ENCODE measurements at regions not wholly inside any gene's neighbourhood (a gene's known extent, or its start where the extent isn't known, plus 50 kb on each side); places are given as distances from the start of the nearest gene placed in this dataset.
"Not testable (repeated sequence)": the region's sequence is repeated elsewhere in the genome, so short reads cannot be mapped to it uniquely, and the experiment has no call there.

DNA sequence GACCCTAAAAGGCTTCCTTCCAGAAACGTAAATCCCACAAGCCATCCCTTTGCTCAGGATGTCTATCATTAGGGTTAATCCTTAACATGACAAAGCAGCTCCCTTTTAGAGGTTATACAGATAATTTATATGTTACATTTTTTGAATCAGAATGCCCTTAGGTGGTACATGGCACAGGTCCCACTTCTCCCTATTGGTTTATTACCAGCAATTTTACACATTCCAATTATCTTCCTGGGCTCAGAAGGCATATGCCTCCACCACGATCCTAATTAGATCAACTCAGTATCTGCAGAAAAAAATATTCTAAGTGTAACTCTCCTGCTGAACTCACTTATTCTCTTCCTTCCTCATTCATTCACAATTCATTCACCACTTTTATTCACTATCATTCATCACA, 507.0 kb upstream of the MAP2 start:
- H3K27ac ChIP-seq, result no peak overlapping the region
- H3K4me1 ChIP-seq, result no peaks in the 10 kb centered on the region
- no peaks in the 10 kb centered on the region for H3K36me3 ChIP-seq
- H3K9me3 ChIP-seq, result peaks cover 0 to 1% (median 0%) of the 10 kb centered on the region in 4 donors
- TF ChIP-seq, protein P1, sequence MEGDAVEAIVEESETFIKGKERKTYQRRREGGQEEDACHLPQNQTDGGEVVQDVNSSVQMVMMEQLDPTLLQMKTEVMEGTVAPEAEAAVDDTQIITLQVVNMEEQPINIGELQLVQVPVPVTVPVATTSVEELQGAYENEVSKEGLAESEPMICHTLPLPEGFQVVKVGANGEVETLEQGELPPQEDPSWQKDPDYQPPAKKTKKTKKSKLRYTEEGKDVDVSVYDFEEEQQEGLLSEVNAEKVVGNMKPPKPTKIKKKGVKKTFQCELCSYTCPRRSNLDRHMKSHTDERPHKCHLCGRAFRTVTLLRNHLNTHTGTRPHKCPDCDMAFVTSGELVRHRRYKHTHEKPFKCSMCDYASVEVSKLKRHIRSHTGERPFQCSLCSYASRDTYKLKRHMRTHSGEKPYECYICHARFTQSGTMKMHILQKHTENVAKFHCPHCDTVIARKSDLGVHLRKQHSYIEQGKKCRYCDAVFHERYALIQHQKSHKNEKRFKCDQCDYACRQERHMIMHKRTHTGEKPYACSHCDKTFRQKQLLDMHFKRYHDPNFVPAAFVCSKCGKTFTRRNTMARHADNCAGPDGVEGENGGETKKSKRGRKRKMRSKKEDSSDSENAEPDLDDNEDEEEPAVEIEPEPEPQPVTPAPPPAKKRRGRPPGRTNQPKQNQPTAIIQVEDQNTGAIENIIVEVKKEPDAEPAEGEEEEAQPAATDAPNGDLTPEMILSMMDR (IDR thresholded peaks at IDR 0.05), result no peak
- TF ChIP-seq POLR2A (IDR thresholded peaks at IDR 0.05), result no peak
- H3K4me3 ChIP-seq, result no peak overlapping the region
- no peaks in the 10 kb centered on the region for H3K27me3 ChIP-seq
- DNase-seq, result no peak

GRCh38 chr2:208921358-208921757, 502.5 kb upstream of the MAP2 start:
- not testable (repeated sequence) for H3K36me3 ChIP-seq, H3K27me3 ChIP-seq, H3K4me1 ChIP-seq, DNase-seq, H3K4me3 ChIP-seq, H3K27ac ChIP-seq, H3K9me3 ChIP-seq

DNA sequence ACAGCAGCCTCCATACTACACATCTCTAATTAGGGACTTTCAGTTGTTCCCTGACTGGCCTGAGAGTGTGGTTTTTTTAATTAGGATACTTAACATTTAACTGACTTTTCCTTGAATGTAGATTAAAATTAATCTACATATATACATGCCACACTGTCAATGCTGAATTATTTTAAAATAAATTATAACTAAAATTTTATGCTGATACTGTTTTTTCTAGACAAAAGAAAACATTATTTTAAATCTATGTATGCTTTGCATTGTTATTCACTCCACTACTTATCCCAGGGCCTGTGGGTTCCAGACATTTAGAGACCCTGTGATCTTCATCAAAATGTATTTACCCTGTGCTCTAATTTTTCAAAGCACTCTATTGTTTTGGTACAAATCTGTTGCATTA, 496.0 kb upstream of the MAP2 start:
- DNase-seq, result no peak
- no peak overlapping the region for H3K27ac ChIP-seq
- H3K4me1 ChIP-seq, result no peaks in the 10 kb centered on the region
- H3K36me3 ChIP-seq, result no peaks in the 10 kb centered on the region
- no peaks in the 10 kb centered on the region for H3K27me3 ChIP-seq
- TF ChIP-seq POLR2A (IDR thresholded peaks at IDR 0.05), result no peak
- TF ChIP-seq, protein P1 (IDR thresholded peaks at IDR 0.05), result no peak
- no peaks in the 10 kb centered on the region for H3K9me3 ChIP-seq
- no peak overlapping the region for H3K4me3 ChIP-seq

GRCh38 chr2:208929139-208929864, 494.5 kb upstream of the MAP2 start:
- Histone ChIP-seq H3K36me3 (no peaks in the 10 kb centered on the region), H3K27me3 (no peaks in the 10 kb centered on the region), H3K4me3 (no peak overlapping the region), H3K9me3 (no peaks in the 10 kb centered on the region), H3K4me1 (no peaks in the 10 kb centered on the region), H3K27ac (no peak overlapping the region)
- TF ChIP-seq, protein P1 (IDR thresholded peaks at IDR 0.05), result no peak
- no peak for TF ChIP-seq POLR2A (IDR thresholded peaks at IDR 0.05)
- DNase-seq, result no peak

DNA sequence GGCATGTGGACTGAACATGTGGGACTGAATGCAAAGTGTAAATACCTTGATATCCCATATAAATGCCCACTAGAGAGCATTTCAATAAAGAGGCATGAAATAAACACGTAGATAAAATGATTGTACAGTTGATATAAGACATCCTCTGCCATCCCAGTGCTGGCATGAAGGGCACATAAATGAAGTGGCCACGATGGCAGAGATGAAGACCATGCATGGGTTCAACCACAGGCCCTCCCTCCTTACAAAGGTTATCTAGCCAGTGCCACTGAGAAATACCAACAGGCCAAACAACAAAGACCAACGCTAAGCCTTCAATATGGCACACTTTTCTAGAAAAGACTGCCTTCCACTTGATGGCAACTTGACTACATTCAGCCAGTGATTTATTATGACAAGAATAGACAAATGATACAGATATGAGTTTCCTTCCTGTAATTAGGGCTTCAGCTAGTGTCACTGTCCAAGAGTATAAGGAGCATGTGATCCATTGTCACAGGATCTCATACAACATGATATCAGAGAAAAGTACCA, 493.9 kb upstream of the MAP2 start:
- no peaks in the 10 kb centered on the region for H3K4me1 ChIP-seq
- no peaks in the 10 kb centered on the region for H3K27me3 ChIP-seq
- no peak for DNase-seq
- TF ChIP-seq, protein P1 (IDR thresholded peaks at IDR 0.05), result no peak
- TF ChIP-seq POLR2A (IDR thresholded peaks at IDR 0.05), result no peak
- no peaks in the 10 kb centered on the region for H3K9me3 ChIP-seq
- no peak overlapping the region for H3K4me3 ChIP-seq
- no peaks in the 10 kb centered on the region for H3K36me3 ChIP-seq
- H3K27ac ChIP-seq, result no peak overlapping the region

GRCh38 chr2:208935531-208935930, 488.3 kb upstream of the MAP2 start:
- Histone ChIP-seq H3K36me3 (no peaks in the 10 kb centered on the region), H3K4me1 (no peaks in the 10 kb centered on the region), H3K4me3 (no peak overlapping the region), H3K27ac (no peak overlapping the region), H3K27me3 (no peaks in the 10 kb centered on the region), H3K9me3 (no peaks in the 10 kb centered on the region)
- TF ChIP-seq, protein P1 (IDR thresholded peaks at IDR 0.05), result no peak
- no peak for TF ChIP-seq POLR2A (IDR thresholded peaks at IDR 0.05)
- DNase-seq, result no peak

All from Peyer's patch (tissue), 4 donors.